ENCODE measurements at regions not wholly inside any gene's neighbourhood (a gene's known extent, or its start where the extent isn't known, plus 50 kb on each side); places are given as distances from the start of the nearest gene placed in this dataset.

GRCh38 chr3:74263031-74263430, 351.4 kb downstream of the CNTN3 start:
- TF ChIP-seq CTCF (optimal IDR thresholded peaks at IDR 0.05 in 1 of 3, IDR thresholded peaks at IDR 0.05 in 1 of 3, conservative IDR thresholded peaks at IDR 0.05 in 1 of 3; ENCODE audit: extremely low read depth in 1 of 3, insufficient read depth in 2 of 3, low read length in 3 of 3) (no peak), EZH2 (IDR thresholded peaks at IDR 0.05; ENCODE audit: low read length) (no peak)
